OCI-LY3 (cell line): ENCODE measurements at regions not wholly inside any gene's neighbourhood (a gene's known extent, or its start where the extent isn't known, plus 50 kb on each side); places are given as distances from the start of the nearest gene placed in this dataset.

Experiments
- H2AFZ ChIP-seq: fragments of 200-600, 300-600 bp; shearing (Covaris generic); 2 replicates; pipeline ENCODE4 v1.6.0; 2014; ENCODE audit warnings: antibody characterized with exemption, low read depth, low read length
- H3K27ac ChIP-seq: fragments of 200-600, 300-600 bp; sonication (generic); 2 replicates; pipeline ENCODE4 v1.5.1; 2014; ENCODE audit warnings: mild to moderate bottlenecking, low read length, moderate library complexity, mixed read lengths
- H3K27me3 ChIP-seq: fragments of 200-600, 300-600 bp; sonication (generic); 2 replicates; pipeline ENCODE4 v1.6.1; 2014; ENCODE audit warnings: low read depth, low read length, mixed read lengths
- H3K36me3 ChIP-seq: fragments of 200-600, 300-600 bp; sonication (generic); replicated peaks from 2 replicates; pipeline ENCODE3; 2014; ENCODE audit warnings: low read depth, low read length, mixed read lengths
- H3K4me1 ChIP-seq: fragments of 300-600, 200-600 bp; sonication (generic); 2 replicates; pipeline ENCODE4 v1.6.1; 2014; ENCODE audit warnings: low read length, mixed read lengths
- H3K4me2 ChIP-seq: fragments of 200-600, 300-600 bp; sonication (generic); 2 replicates; pipeline ENCODE4 v1.6.1; 2014; ENCODE audit warnings: low read length, mixed read lengths
- H3K4me3 ChIP-seq: fragments of 300-600, 200-600 bp; sonication (generic); 2 replicates; pipeline ENCODE4 v1.5.1; 2014; ENCODE audit warnings: antibody characterized with exemption, mild to moderate bottlenecking, low read length, moderate library complexity
- H3K79me2 ChIP-seq: fragments of 300-600, 200-600 bp; shearing (Covaris generic); 2 replicates; pipeline ENCODE4 v1.6.1; 2014; ENCODE audit warnings: mild to moderate bottlenecking, low read length, mixed read lengths
- H3K9ac ChIP-seq: fragments of 300-600, 200-600 bp; shearing (Covaris generic); 2 replicates; pipeline ENCODE4 v1.6.0; 2014; ENCODE audit warnings: mild to moderate bottlenecking, low read length, moderate library complexity
- H3K9me3 ChIP-seq: fragments of 200-600, 300-600 bp; shearing (Covaris generic); 2 replicates; pipeline ENCODE4 v1.6.1; 2014; ENCODE audit warnings: low read length, mixed read lengths; ENCODE audit not compliant: insufficient read depth
- H4K20me1 ChIP-seq: fragments of 200-600, 300-600 bp; sonication (generic); 2 replicates; pipeline ENCODE4 v1.6.1; 2016; ENCODE audit warnings: low read length, mixed read lengths; ENCODE audit not compliant: insufficient read depth
- EZH2phosphoT487 ChIP-seq: fragments of 200-600 bp; shearing (Covaris generic); IDR thresholded peaks from 2 replicates; pipeline ENCODE4 v1.6.1; 2018; ENCODE audit warnings: antibody characterized with exemption, mixed run types, low read depth
- TF ChIP-seq, protein P1 (sequence below): fragments of 200-600, 300-600 bp; sonication (generic); IDR thresholded peaks from 2 replicates; pipeline ENCODE4 v1.5.1; 2014; ENCODE audit warnings: antibody characterized with exemption, low read length, low read depth

DNA sequence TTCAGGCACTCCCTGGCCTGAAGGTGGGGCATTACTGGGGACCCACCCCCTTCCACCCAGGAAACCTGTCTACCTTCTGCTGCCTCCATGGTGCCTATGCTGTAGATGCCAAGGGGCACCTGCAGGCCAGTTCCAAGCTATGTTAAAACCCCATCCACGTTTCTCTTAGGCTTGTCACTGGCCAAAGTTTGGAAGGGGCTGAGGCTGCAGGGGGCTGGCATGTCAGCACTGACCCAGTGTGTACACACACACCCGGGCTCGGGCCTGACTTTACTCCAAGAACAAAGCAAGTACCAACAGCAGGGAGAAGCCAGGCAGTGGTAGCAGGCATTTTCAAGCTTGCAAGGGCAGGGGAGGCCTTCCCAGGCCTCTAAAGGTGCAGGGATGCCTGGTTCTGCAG is 53.8 kb upstream of the PCDH15 start:
- no peaks in the 10 kb centered on the region for H3K27me3 ChIP-seq
- H3K9ac ChIP-seq = no peak overlapping the region
- no peaks in the 10 kb centered on the region for H3K4me1 ChIP-seq
- H3K27ac ChIP-seq = no peak overlapping the region
- no peaks in the 10 kb centered on the region for H3K36me3 ChIP-seq
- no peaks in the 10 kb centered on the region for H4K20me1 ChIP-seq
- no peaks in the 10 kb centered on the region for H3K79me2 ChIP-seq
- no peaks in the 10 kb centered on the region for H3K9me3 ChIP-seq
- no peak overlapping the region for H3K4me2 ChIP-seq
- no peak overlapping the region for H2AFZ ChIP-seq
- TF ChIP-seq EZH2phosphoT487 = no peak
- TF ChIP-seq, protein P1, sequence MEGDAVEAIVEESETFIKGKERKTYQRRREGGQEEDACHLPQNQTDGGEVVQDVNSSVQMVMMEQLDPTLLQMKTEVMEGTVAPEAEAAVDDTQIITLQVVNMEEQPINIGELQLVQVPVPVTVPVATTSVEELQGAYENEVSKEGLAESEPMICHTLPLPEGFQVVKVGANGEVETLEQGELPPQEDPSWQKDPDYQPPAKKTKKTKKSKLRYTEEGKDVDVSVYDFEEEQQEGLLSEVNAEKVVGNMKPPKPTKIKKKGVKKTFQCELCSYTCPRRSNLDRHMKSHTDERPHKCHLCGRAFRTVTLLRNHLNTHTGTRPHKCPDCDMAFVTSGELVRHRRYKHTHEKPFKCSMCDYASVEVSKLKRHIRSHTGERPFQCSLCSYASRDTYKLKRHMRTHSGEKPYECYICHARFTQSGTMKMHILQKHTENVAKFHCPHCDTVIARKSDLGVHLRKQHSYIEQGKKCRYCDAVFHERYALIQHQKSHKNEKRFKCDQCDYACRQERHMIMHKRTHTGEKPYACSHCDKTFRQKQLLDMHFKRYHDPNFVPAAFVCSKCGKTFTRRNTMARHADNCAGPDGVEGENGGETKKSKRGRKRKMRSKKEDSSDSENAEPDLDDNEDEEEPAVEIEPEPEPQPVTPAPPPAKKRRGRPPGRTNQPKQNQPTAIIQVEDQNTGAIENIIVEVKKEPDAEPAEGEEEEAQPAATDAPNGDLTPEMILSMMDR = no peak
- no peak overlapping the region for H3K4me3 ChIP-seq

DNA sequence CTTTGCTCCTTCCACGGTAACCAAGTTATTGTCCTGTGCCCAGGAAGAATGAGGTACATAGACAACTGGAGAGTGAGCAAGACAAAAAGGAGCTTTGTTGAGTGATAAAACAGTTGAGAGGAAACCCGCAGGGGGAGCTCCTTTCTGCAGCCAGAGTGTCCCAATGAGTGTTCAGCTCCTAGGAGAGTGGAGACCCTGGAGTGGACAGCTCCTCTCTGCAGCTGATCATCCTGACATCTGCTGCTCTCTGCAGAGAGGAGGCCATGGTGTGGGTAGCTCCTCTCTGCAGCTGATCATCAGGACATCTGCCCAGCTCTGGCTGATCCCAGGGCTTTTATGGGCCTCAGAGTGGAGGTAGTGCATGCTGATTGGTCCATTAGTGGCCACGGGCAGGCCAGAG is 53.4 kb upstream of the PCDH15 start:
- Histone ChIP-seq H3K27me3 (no peaks in the 10 kb centered on the region), H3K9me3 (no peaks in the 10 kb centered on the region), H2AFZ (no peak overlapping the region), H3K4me3 (no peak overlapping the region), H3K79me2 (no peaks in the 10 kb centered on the region), H3K4me1 (no peaks in the 10 kb centered on the region), H3K4me2 (no peak overlapping the region), H3K36me3 (no peaks in the 10 kb centered on the region), H3K9ac (no peak overlapping the region), H4K20me1 (no peaks in the 10 kb centered on the region), H3K27ac (no peak overlapping the region)
- TF ChIP-seq, protein P1 = no peak
- no peak for TF ChIP-seq EZH2phosphoT487

DNA sequence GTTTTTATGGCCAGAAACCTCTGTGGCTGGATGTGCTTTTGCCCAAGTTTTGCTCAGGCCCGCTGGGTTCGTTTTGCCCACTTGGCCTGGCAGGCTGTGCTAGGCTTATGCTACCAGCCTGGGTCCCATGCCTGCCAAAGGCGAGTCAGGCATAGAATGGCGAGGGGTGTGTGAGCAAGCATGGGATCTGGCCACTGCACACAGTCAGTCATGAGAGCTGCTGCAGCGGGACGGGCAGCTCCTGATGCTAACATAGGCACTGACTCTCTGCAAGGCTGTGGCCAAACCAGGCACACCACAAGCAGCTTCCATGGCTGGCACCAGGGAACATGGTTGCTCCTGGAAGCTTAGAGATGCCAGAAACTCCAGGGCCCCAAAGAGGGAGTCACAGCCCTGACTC is 52.9 kb upstream of the PCDH15 start:
- Histone ChIP-seq H3K79me2 (no peaks in the 10 kb centered on the region), H3K4me1 (no peaks in the 10 kb centered on the region), H3K4me2 (no peak overlapping the region), H3K27ac (no peak overlapping the region), H3K27me3 (no peaks in the 10 kb centered on the region), H4K20me1 (no peaks in the 10 kb centered on the region), H3K36me3 (no peaks in the 10 kb centered on the region), H3K9me3 (no peaks in the 10 kb centered on the region), H2AFZ (no peak overlapping the region), H3K4me3 (no peak overlapping the region), H3K9ac (no peak overlapping the region)
- TF ChIP-seq, protein P1 = no peak
- no peak for TF ChIP-seq EZH2phosphoT487
